Skeletal muscle tissue (tissue), 3 donors: ENCODE measurements at regions not wholly inside any gene's neighbourhood (a gene's known extent, or its start where the extent isn't known, plus 50 kb on each side); places are given as distances from the start of the nearest gene placed in this dataset.

Experiments
- H3K27ac ChIP-seq: one replicate; pipeline ENCODE4 v1.7.0; 2013; ENCODE audit warnings: mild to moderate bottlenecking, low read depth, low read length, inconsistent platforms
- H3K27me3 ChIP-seq, 3 donors: one replicate each; pipeline ENCODE4 v1.7.0; 2013; ENCODE audit warnings: low read length in 3 of 3; ENCODE audit not compliant: control insufficient read depth in 3 of 3, insufficient read depth in 3 of 3
- H3K36me3 ChIP-seq, 3 donors: one replicate each; pipeline ENCODE4 v1.7.0; 2013; ENCODE audit warnings: low read length in 3 of 3; ENCODE audit not compliant: control insufficient read depth in 3 of 3, insufficient read depth in 3 of 3
- H3K4me1 ChIP-seq, 3 donors: one replicate each; pipeline ENCODE4 v1.7.0; 2013; ENCODE audit warnings: low read length in 3 of 3, mild to moderate bottlenecking in 3 of 3; ENCODE audit not compliant: control insufficient read depth in 3 of 3, insufficient read depth in 3 of 3
- H3K4me3 ChIP-seq, 3 donors: one replicate each; pipeline ENCODE4 v1.7.0; 2013; ENCODE audit warnings: low read length in 3 of 3
- H3K9ac ChIP-seq, 3 donors: one replicate each; pipeline ENCODE4 v1.7.0; 2013; ENCODE audit warnings: low read length in 3 of 3, mild to moderate bottlenecking in 3 of 3, moderate library complexity in 2 of 3, low read depth in 1 of 3
- H3K9me3 ChIP-seq, 3 donors: one replicate each; pipeline ENCODE4 v1.7.0; 2013; ENCODE audit warnings: low read length in 3 of 3; ENCODE audit not compliant: control insufficient read depth in 3 of 3
- donor health status: Osteomylitis.

DNA sequence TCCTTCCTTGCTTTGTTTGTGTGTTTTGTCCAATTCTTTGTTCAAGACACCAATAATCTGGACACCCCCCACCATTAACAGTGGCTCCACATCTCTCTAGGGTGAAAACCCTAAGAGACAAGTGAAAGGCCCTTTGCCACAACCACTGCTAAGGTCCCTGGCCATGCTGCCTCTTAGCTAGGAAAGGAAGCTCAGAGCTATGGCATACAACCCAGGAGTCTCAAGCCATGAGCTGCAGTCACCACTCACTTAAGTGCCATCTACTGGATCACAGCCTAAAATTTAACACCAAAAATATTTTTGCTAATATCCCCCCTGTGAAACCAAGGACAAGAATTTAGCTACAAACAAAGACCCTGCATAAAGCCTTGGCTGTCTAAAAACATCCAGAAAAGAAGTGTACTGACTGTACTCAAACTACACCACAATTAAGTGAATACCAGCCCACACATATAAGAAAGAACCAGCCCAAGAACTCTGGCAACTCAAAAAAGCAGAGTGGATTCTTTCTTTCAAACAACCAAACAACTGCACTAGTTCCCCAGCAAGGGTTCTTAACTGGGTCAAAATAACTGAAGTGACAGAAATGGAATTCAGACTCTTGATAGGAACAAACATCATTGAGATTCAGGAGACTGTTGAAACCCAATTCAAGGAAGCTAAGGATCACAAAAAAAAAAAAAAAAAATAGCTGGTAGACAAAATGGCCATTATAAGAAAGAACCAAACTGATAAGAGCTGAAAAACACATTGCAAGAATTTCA lies 130.1 kb upstream of the GALNT5 start:
- H3K27me3 ChIP-seq: no peaks in the 10 kb centered on the region
- no peak overlapping the region for H3K27ac ChIP-seq
- H3K36me3 ChIP-seq: no peaks in the 10 kb centered on the region
- H3K9ac ChIP-seq: no peak overlapping the region
- no peaks in the 10 kb centered on the region for H3K4me1 ChIP-seq
- H3K9me3 ChIP-seq: no peaks in the 10 kb centered on the region
- no peak overlapping the region for H3K4me3 ChIP-seq

DNA sequence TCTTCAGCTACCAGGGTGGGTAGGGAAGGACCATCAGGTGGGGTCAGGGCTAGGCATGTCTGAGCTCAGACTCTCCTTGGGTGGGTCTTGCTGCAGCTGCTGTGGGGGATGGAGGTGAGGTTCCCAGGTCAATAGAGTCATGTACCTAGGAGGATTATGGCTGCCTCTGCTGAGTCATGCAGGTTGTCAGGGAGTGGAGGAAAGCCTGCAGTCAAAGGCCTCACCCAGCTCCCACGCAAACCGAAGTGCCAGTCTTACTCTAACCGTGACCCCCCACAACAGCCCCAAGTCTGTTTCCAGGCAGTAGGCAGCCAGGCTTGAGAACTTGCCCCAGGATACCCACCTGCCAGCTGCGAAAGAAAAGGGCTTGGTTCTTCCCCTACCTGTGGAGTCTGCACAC lies 113.6 kb upstream of the GALNT5 start:
- Histone ChIP-seq H3K4me1 (no peaks in the 10 kb centered on the region), H3K27ac (no peak overlapping the region), H3K4me3 (no peak overlapping the region), H3K27me3 (peaks cover 0 to 4% (median 0%) of the 10 kb centered on the region in 3 donors), H3K9me3 (no peaks in the 10 kb centered on the region), H3K36me3 (no peaks in the 10 kb centered on the region), H3K9ac (no peak overlapping the region)

DNA sequence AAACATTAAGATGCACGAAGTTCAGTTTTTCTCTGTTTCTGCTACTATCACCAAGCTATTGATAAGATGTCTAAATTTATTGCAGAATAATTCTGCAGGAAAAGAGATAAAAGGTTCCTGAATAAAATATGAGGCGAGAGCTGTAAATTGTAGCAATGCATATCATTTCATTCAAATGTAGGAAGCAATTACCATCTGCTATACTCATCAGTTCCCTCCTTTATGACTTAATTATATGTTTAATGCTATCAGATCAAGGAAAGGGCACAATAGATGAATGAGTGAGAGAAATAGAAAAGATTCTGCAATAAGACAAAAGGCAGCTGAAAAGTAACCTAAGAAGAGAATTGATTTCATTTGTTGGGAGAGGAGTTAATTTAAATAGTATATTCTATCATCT lies 108.2 kb upstream of the GALNT5 start:
- Histone ChIP-seq H3K4me3 (no peak overlapping the region), H3K9me3 (no peaks in the 10 kb centered on the region), H3K27me3 (peaks cover 0 to 4% (median 0%) of the 10 kb centered on the region in 3 donors), H3K9ac (no peak overlapping the region), H3K36me3 (no peaks in the 10 kb centered on the region), H3K27ac (no peak overlapping the region), H3K4me1 (no peaks in the 10 kb centered on the region)

DNA sequence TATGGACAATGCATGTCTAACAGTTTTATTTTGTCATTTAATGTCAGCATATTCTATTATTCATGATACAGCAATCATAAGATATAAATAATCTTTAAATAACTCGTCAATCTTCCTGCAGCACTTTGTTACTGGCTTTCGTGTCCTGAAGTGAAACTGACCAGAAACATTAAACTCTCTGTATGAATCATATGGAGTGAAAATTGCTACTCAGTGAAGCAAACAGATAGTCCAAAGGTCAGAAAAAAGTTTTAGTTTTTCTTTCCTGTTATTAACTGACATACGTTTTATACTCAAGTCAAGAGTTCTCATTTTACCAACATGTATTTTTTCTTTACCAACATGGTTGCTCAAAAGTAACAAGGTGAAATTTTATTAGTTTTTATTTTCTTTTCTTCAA lies 106.8 kb upstream of the GALNT5 start:
- Histone ChIP-seq H3K4me3 (no peak overlapping the region), H3K9me3 (no peaks in the 10 kb centered on the region), H3K36me3 (no peaks in the 10 kb centered on the region), H3K9ac (no peak overlapping the region), H3K4me1 (no peaks in the 10 kb centered on the region), H3K27me3 (no peaks in the 10 kb centered on the region), H3K27ac (no peak overlapping the region)

DNA sequence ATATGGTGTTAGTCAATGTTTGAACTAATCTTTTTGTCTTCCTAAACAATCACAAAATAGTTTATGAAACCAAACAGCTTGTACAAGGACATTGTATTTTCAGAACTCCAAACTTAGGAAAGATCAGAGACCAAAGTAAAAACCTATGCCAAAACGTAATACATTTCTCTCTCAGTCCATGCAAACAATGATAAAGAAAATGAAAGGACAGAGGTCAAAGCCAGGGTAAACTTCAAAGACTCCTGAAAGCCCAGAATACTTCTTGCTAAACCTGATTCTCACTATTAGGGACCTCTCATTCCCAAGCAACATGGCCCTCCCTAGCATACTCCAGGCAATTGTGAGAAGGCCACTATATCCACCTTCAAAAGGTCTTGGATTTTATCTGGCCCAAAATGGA lies 105.1 kb upstream of the GALNT5 start:
- no peak overlapping the region for H3K9ac ChIP-seq
- H3K4me1 ChIP-seq: no peaks in the 10 kb centered on the region
- no peaks in the 10 kb centered on the region for H3K9me3 ChIP-seq
- no peak overlapping the region for H3K4me3 ChIP-seq
- no peaks in the 10 kb centered on the region for H3K36me3 ChIP-seq
- H3K27me3 ChIP-seq: no peaks in the 10 kb centered on the region
- no peak overlapping the region for H3K27ac ChIP-seq

DNA sequence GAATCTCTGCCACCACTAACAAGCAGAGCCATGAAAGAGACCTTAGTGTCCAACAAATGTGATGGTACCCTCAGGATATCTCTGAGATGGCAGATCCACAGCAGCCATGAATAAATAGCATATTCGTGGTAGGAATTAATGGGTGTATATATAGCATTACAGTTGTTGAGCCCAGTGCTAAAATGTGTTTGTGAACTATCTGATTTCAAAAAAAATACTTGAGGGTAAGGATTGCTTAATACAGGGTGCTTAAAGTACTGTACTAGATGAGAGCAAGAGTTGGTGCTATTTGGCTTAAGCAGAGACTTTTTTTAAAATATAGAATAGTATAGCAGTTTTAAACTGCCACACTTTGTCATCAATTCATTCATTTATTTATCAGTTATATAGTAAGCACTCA lies 101.5 kb upstream of the GALNT5 start:
- Histone ChIP-seq H3K9me3 (no peaks in the 10 kb centered on the region), H3K9ac (no peak overlapping the region), H3K36me3 (no peaks in the 10 kb centered on the region), H3K4me3 (no peak overlapping the region), H3K4me1 (no peaks in the 10 kb centered on the region), H3K27me3 (no peaks in the 10 kb centered on the region), H3K27ac (no peak overlapping the region)

DNA sequence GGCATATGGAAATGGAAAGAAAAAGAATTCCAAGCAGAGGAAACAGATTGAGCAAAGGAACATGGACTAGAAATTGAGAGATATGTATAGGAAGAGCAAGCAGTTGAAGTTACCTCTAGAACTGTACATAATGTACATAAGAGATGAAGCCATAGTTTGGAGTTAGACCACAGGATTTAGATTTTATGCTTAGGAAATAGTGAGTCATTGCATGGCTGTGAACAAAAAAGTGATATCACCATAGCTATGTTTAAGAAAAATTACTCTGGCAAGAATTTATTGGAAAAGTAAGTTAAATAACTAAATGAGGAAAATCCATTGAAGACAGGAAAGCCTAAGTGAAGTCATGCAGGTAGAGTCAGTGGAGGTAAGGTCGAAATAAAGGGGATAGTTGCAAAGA lies 99.4 kb upstream of the GALNT5 start:
- H3K27me3 ChIP-seq: no peaks in the 10 kb centered on the region
- H3K9me3 ChIP-seq: no peaks in the 10 kb centered on the region
- no peaks in the 10 kb centered on the region for H3K4me1 ChIP-seq
- H3K27ac ChIP-seq: no peak overlapping the region
- H3K36me3 ChIP-seq: no peaks in the 10 kb centered on the region
- H3K9ac ChIP-seq: no peak overlapping the region
- no peak overlapping the region for H3K4me3 ChIP-seq

DNA sequence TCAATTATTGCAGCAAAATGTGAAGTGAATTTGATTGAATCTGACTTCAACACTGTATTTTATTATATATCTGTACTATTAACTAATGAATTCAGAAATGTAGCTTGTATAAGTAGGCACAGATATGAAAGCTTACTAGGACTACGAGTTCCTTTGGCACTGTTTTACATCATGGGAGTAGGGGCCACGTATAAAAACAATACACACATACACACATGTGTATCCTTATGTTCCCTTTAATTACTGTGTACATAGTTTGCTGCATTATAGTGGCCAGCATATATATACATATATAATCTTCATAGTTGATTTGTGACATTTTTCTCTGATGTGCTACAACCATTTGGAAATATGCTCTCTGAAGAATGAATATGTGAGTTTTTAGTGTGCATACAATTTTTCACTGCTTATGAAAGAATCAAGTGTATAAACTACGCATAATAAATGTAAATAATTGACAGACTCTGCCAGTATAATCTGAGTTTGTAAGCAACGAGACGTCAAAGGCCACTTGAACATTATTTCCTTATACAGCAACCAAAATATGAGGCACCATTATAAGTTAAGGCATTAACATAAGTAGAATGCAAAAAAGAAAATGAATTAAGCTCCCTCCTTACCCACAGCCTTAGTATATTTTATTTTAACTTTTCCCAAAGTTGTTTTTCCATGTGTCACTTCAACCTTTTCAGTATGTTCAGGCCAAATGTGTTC lies 98.1 kb upstream of the GALNT5 start:
- Histone ChIP-seq H3K4me1 (no peaks in the 10 kb centered on the region), H3K27ac (no peak overlapping the region), H3K36me3 (no peaks in the 10 kb centered on the region), H3K4me3 (no peak overlapping the region), H3K27me3 (peaks cover 0 to under 1% (median 0%) of the 10 kb centered on the region in 3 donors), H3K9me3 (no peaks in the 10 kb centered on the region), H3K9ac (no peak overlapping the region)

DNA sequence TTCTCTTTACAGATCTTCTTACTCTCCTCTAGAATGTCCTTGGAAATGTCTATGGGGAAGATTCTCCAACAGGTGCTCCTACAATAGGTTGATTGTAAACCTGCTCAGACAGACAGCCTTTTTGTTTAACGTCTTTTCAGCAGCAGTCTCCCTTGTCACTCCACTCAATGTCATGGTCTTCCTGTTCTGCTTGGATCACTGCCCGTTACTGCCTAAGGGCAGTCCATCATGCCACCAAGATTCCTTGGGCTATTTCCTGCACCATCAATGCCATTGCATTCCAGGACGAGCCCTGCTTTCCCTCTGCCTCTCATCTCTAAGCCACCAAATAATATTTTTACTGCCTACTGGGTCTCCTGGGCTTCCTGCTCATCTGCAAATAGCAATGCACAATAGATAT lies 97.4 kb upstream of the GALNT5 start:
- H3K36me3 ChIP-seq: no peaks in the 10 kb centered on the region
- no peak overlapping the region for H3K27ac ChIP-seq
- no peak overlapping the region for H3K9ac ChIP-seq
- peaks cover 0 to 3% (median 0%) of the 10 kb centered on the region in 3 donors for H3K27me3 ChIP-seq
- no peaks in the 10 kb centered on the region for H3K4me1 ChIP-seq
- H3K4me3 ChIP-seq: no peak overlapping the region
- H3K9me3 ChIP-seq: no peaks in the 10 kb centered on the region

DNA sequence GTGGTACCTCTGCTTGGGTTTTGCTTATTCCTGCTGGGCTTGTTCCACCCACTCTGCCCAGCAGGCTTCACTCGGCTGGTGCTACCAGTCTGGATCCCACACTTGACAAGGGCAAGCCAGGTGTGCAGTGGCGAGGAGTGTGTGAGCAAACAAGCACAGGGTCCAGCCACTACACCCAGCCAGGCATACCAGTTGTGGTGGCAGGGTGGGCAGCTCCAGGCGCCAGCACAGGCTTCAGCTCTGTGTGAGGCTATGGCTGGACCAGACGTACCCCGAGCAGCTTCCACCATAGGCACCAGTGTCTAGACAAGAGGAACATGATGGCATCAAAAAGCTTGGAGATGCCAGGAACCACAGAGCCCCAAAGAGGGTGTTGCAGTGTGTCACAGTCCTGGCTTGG lies 93.1 kb upstream of the GALNT5 start:
- Histone ChIP-seq H3K9me3 (peaks cover 0 to 2% (median 0%) of the 10 kb centered on the region in 3 donors), H3K27ac (no peak overlapping the region), H3K4me3 (no peak overlapping the region), H3K4me1 (no peaks in the 10 kb centered on the region), H3K9ac (no peak overlapping the region), H3K27me3 (peaks cover 0 to 3% (median 0%) of the 10 kb centered on the region in 3 donors), H3K36me3 (no peaks in the 10 kb centered on the region)
